ENCODE measurements at regions not wholly inside any gene's neighbourhood (a gene's known extent, or its start where the extent isn't known, plus 50 kb on each side); places are given as distances from the start of the nearest gene placed in this dataset.

- no peak for TF ChIP-seq TSHZ1 (CRISPR knock-in tag; IDR thresholded peaks at IDR 0.05)
- no peak for TF ChIP-seq RBM15 (IDR thresholded peaks at IDR 0.05; ENCODE audit: insufficient read depth, low read length)
- no peak for TF ChIP-seq MBD2 (IDR thresholded peaks at IDR 0.05; ENCODE audit: borderline replicate concordance, low read depth)
- TF ChIP-seq NFATC3 (IDR thresholded peaks at IDR 0.05): no peak
- no peak for TF ChIP-seq DIDO1 (tag; IDR thresholded peaks at IDR 0.05; ENCODE audit: low read depth)
- TF ChIP-seq, protein P1, sequence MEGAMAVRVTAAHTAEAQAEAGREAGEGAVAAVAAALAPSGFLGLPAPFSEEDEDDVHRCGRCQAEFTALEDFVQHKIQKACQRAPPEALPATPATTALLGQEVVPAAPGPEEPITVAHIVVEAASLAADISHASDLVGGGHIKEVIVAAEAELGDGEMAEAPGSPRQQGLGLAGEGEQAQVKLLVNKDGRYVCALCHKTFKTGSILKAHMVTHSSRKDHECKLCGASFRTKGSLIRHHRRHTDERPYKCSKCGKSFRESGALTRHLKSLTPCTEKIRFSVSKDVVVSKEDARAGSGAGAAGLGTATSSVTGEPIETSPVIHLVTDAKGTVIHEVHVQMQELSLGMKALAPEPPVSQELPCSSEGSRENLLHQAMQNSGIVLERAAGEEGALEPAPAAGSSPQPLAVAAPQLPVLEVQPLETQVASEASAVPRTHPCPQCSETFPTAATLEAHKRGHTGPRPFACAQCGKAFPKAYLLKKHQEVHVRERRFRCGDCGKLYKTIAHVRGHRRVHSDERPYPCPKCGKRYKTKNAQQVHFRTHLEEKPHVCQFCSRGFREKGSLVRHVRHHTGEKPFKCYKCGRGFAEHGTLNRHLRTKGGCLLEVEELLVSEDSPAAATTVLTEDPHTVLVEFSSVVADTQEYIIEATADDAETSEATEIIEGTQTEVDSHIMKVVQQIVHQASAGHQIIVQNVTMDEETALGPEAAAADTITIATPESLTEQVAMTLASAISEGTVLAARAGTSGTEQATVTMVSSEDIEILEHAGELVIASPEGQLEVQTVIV (CRISPR knock-in tag; IDR thresholded peaks at IDR 0.05; ENCODE audit: borderline replicate concordance): no peak
- no peak for TF ChIP-seq TCF3 (CRISPR knock-in tag; IDR thresholded peaks at IDR 0.05)
- TF ChIP-seq MAFG (tag; conservative IDR thresholded peaks at IDR 0.05): no peak
- TF ChIP-seq, protein P2, sequence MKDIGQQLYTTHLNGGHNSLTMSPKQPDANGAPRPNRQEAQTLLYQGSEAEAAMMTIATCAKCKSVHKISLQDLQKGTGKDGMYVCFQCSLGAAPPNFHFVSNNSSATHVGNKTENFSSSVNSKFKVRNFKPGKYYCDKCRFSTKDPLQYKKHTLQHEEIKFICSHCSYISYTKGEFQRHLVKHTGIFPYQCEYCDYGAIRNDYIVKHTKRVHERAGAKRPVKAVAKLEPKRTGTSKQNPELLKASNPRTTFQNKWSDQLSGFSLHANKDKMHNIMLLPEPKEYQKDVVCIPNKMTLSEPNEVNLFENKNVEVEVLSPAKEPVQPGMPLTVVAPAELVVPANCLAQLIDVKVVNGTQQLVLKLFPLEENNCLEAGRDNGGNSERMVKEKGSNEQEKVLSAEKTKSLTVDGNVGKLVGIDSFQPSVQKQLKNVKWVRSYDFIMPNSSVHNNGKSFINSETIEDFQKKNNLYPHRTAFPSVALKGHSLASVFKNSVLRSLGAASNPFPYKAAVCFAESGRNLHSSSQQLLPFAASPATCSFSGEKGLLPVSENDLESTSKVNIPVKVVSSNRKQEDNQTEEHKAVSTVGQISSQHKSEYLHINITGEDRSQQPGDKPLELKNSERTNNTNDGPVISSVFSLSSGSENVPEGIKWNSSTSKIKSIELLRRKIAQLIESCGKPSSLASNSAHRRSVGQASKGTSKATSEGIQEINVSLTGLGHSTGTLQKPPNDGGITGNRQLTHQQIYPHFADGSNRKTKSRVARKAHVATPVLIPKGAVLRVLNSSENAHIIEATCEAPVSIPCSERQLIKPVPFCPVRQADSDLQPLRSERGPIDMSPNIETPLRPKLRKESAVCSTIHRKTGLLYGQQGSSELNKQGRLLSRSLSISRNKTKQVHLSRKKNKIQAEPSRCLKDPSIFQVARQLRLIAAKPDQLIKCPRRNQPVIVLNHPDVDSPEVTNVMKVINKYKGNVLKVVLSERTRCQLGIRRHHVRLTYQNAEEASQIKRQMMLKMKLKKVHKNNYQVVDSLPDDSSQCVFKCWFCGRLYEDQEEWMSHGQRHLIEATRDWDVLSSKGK (CRISPR knock-in tag; IDR thresholded peaks at IDR 0.05): no peak
- TF ChIP-seq ETV1 (tag; conservative IDR thresholded peaks at IDR 0.05; ENCODE audit: low read depth): no peak
Measured at GRCh38 chr2:136482966-136483365, 282.4 kb upstream of the THSD7B start (continued).
